H9 (cell line): ENCODE measurements at regions not wholly inside any gene's neighbourhood (a gene's known extent, or its start where the extent isn't known, plus 50 kb on each side); places are given as distances from the start of the nearest gene placed in this dataset.

ENCODE experiments used
- DNase-seq: peaks from one replicate; pipeline ENCODE4 v3.0.0-alpha.2; 2017
- H2AFZ ChIP-seq: one replicate; pipeline ENCODE4 v1.6.1; 2013; ENCODE audit warnings: mild to moderate bottlenecking, low read length, control low read depth, moderate library complexity
- H2AK5ac ChIP-seq: 2 replicates; pipeline ENCODE4 v1.6.1; 2013; ENCODE audit warnings: low read length, control low read depth, mixed read lengths; ENCODE audit not compliant: insufficient read length
- H2BK120ac ChIP-seq: one replicate; pipeline ENCODE4 v1.6.1; 2013; ENCODE audit warnings: low read depth, mild to moderate bottlenecking, low read length, control low read depth, inconsistent platforms; ENCODE audit not compliant: poor library complexity, severe bottlenecking
- H2BK12ac ChIP-seq: 2 replicates; pipeline ENCODE4 v1.6.1; 2013; ENCODE audit warnings: low read length, control low read depth, mixed read lengths, low read depth; ENCODE audit not compliant: insufficient read length
- H2BK15ac ChIP-seq: 2 replicates; pipeline ENCODE4 v1.6.1; 2013; ENCODE audit warnings: low read depth, low read length, control low read depth
- H2BK20ac ChIP-seq: one replicate; pipeline ENCODE4 v1.6.1; 2013; ENCODE audit warnings: low read depth, mild to moderate bottlenecking, low read length, control low read depth, inconsistent platforms; ENCODE audit not compliant: poor library complexity, severe bottlenecking
- H2BK5ac ChIP-seq: 2 replicates; pipeline ENCODE4 v1.6.1; 2013; ENCODE audit warnings: low read length, control low read depth, mixed read lengths; ENCODE audit not compliant: insufficient read length
- H3K14ac ChIP-seq: 2 replicates; pipeline ENCODE4 v1.6.1; 2013; ENCODE audit warnings: low read length, control low read depth; ENCODE audit not compliant: insufficient read depth
- H3K18ac ChIP-seq: 2 replicates; pipeline ENCODE4 v1.6.1; 2013; ENCODE audit warnings: low read depth, mild to moderate bottlenecking, mixed read lengths, low read length, control low read depth; ENCODE audit not compliant: insufficient read length
- H3K23ac ChIP-seq: 2 replicates; pipeline ENCODE4 v1.6.1; 2013; ENCODE audit warnings: low read length, control low read depth, mixed read lengths, low read depth; ENCODE audit not compliant: insufficient read length
- H3K23me2 ChIP-seq: 2 replicates; pipeline ENCODE4 v1.6.1; 2013; ENCODE audit warnings: low read depth, mild to moderate bottlenecking, mixed read lengths, low read length, control low read depth; ENCODE audit not compliant: insufficient read length, poor library complexity, severe bottlenecking
- H3K27ac ChIP-seq: 2 replicates; pipeline ENCODE4 v1.5.1; 2013; ENCODE audit warnings: low read length, control low read depth, mixed read lengths, low read depth; ENCODE audit not compliant: insufficient read length
- H3K27me3 ChIP-seq: 2 replicates; pipeline ENCODE4 v1.6.1; 2013; ENCODE audit warnings: low read length, control low read depth, inconsistent platforms; ENCODE audit not compliant: insufficient read depth
- H3K4ac ChIP-seq: 2 replicates; pipeline ENCODE4 v1.6.1; 2013; ENCODE audit warnings: low read depth, mild to moderate bottlenecking, control low read depth, inconsistent platforms, low read length, moderate library complexity
- H3K4me1 ChIP-seq: 2 replicates; pipeline ENCODE4 v1.6.1; 2013; ENCODE audit warnings: low read length, control low read depth, inconsistent platforms; ENCODE audit not compliant: insufficient read depth
- H3K4me2 ChIP-seq: 2 replicates; pipeline ENCODE4 v1.6.1; 2013; ENCODE audit warnings: low read length, control low read depth, mixed read lengths; ENCODE audit not compliant: insufficient read length, insufficient read depth
- H3K56ac ChIP-seq: 2 replicates; pipeline ENCODE4 v1.6.1; 2013; ENCODE audit warnings: low read depth, mild to moderate bottlenecking, mixed read lengths, low read length, control low read depth; ENCODE audit not compliant: insufficient read length
- H3K79me1 ChIP-seq: 2 replicates; pipeline ENCODE4 v1.6.1; 2013; ENCODE audit warnings: low read depth, mild to moderate bottlenecking, moderate library complexity, low read length, control low read depth, inconsistent platforms; ENCODE audit not compliant: insufficient read depth, poor library complexity, severe bottlenecking
- H3K79me2 ChIP-seq: 2 replicates; pipeline ENCODE4 v1.6.1; 2013; ENCODE audit warnings: low read length, control low read depth, inconsistent platforms; ENCODE audit not compliant: insufficient read depth
- H3K9ac ChIP-seq: 2 replicates; pipeline ENCODE4 v1.6.1; 2013; ENCODE audit warnings: low read length, control low read depth, mixed read lengths; ENCODE audit not compliant: insufficient read length; ENCODE audit errors: extremely low read depth
- H3K9me3 ChIP-seq: one replicate; pipeline ENCODE4 v1.6.1; 2013; ENCODE audit warnings: low read depth, low read length, inconsistent platforms; ENCODE audit not compliant: control insufficient read depth
- H3T11ph ChIP-seq: one replicate; pipeline ENCODE4 v1.6.1; 2013; ENCODE audit warnings: mild to moderate bottlenecking, low read length, control low read depth, inconsistent platforms
- H4K20me1 ChIP-seq: one replicate; pipeline ENCODE4 v1.6.1; 2013; ENCODE audit not compliant: control insufficient read depth, insufficient read length, insufficient read depth
- H4K5ac ChIP-seq: 2 replicates; pipeline ENCODE4 v1.6.1; 2013; ENCODE audit warnings: low read depth, mild to moderate bottlenecking, mixed read lengths, low read length, control low read depth; ENCODE audit not compliant: insufficient read length
- H4K8ac ChIP-seq: replicated peaks from 2 replicates; pipeline ENCODE4 v1.6.1; 2013; ENCODE audit warnings: low read length, control low read depth, mixed read lengths, low read depth; ENCODE audit not compliant: insufficient read length
- H4K91ac ChIP-seq: 2 replicates; pipeline ENCODE4 v1.6.1; 2013; ENCODE audit warnings: low read depth, mild to moderate bottlenecking, moderate library complexity, mixed read lengths, low read length, control low read depth; ENCODE audit not compliant: insufficient read length
- H3K27ac Mint-ChIP-seq, 3 experiments: 2 replicates in 2 of 3; 3 replicates in 1 of 3; pipeline ENCODE4 v1.8.0; 2020 to 2021; ENCODE audit warnings: mixed read lengths in 3 of 3, mild to moderate bottlenecking in 1 of 3, moderate library complexity in 1 of 3
- H3K27me3 Mint-ChIP-seq: 2 replicates; pipeline ENCODE4 v1.8.0; 2021; ENCODE audit warnings: low read depth, mild to moderate bottlenecking, moderate library complexity, mixed read lengths
- H3K36me3 Mint-ChIP-seq, 3 experiments: 2 replicates in 2 of 3; 3 replicates in 1 of 3; pipeline ENCODE4 v1.8.0; 2020 to 2021; ENCODE audit warnings: low read depth in 3 of 3, mixed read lengths in 3 of 3; ENCODE audit not compliant: insufficient read depth in 1 of 3
- H3K4me1 Mint-ChIP-seq, 2 experiments: 2 replicates each; pipeline ENCODE4 v1.8.0; 2020; ENCODE audit warnings: mixed read lengths in 2 of 2
- H3K4me3 Mint-ChIP-seq, 2 experiments: 2 replicates in 1 of 2; 3 replicates in 1 of 2; pipeline ENCODE4 v1.8.0; 2020 to 2021; ENCODE audit warnings: mild to moderate bottlenecking in 2 of 2, mixed read lengths in 2 of 2, moderate library complexity in 1 of 2
- H3K9me3 Mint-ChIP-seq, 2 experiments: 2 replicates in 1 of 2; 3 replicates in 1 of 2; pipeline ENCODE4 v1.8.0; 2020; ENCODE audit warnings: mild to moderate bottlenecking in 2 of 2, mixed read lengths in 2 of 2, moderate library complexity in 1 of 2
- WGBS: extraction: QIAGEN DNeasy Blood & Tissue Kit; methylation state at CpG from one replicate; pipeline ENCODE4 v1.1.7; 2013; ENCODE audit warnings: missing lambda C conversion rate, low lambda C conversion rate, mixed read lengths; ENCODE audit not compliant: insufficient read length; ENCODE audit errors: extremely low coverage; 5-methylcytosine and 5-hydroxymethylcytosine counted together
- TF ChIP-seq, protein P1 (sequence below): fragments of 200-600 bp; sonication (generic); conservative IDR thresholded peaks from 3 replicates; pipeline ENCODE4 v1.8.0; 2021; ENCODE audit warnings: antibody characterized with exemption, mild to moderate bottlenecking

- no peak overlapping the region for H2BK20ac ChIP-seq
- H2BK15ac ChIP-seq = no peak overlapping the region
- H3K36me3 Mint-ChIP-seq = no peaks in the 10 kb centered on the region
- H3K9ac ChIP-seq = no peak overlapping the region
- H4K91ac ChIP-seq = no peak overlapping the region
- H3K27me3 Mint-ChIP-seq = no peaks in the 10 kb centered on the region
- no CpG with 5 or more reads among the region's 7 CpGs for WGBS
- no peaks in the 10 kb centered on the region for H3K9me3 Mint-ChIP-seq
- no peak overlapping the region for H2AK5ac ChIP-seq
- no peak overlapping the region for H3K18ac ChIP-seq
- DNase-seq = no peak
- H3K27ac Mint-ChIP-seq = 0 out of 7 replicates have a peak overlapping the region, but pooled peaks of 1 of the 3 experiments have one; percentile 50
- no peak overlapping the region for H3K4me3 Mint-ChIP-seq
- no peak overlapping the region for H4K5ac ChIP-seq
- H2BK12ac ChIP-seq = no peak overlapping the region
- H3K79me1 ChIP-seq = no peaks in the 10 kb centered on the region
- H4K20me1 ChIP-seq = no peaks in the 10 kb centered on the region
- no peak overlapping the region for H2BK120ac ChIP-seq
- H3K9me3 ChIP-seq = no peaks in the 10 kb centered on the region
- H3K4me2 ChIP-seq = no peak overlapping the region
- H3K23me2 ChIP-seq = no peaks in the 10 kb centered on the region
- no peak overlapping the region for H3K23ac ChIP-seq
- no peak overlapping the region for H3K27ac ChIP-seq
- no peaks in the 10 kb centered on the region for H3K4me1 ChIP-seq
- peaks cover 6 to 7% of the 10 kb centered on the region in 2 experiments for H3K4me1 Mint-ChIP-seq
- TF ChIP-seq, protein P1, sequence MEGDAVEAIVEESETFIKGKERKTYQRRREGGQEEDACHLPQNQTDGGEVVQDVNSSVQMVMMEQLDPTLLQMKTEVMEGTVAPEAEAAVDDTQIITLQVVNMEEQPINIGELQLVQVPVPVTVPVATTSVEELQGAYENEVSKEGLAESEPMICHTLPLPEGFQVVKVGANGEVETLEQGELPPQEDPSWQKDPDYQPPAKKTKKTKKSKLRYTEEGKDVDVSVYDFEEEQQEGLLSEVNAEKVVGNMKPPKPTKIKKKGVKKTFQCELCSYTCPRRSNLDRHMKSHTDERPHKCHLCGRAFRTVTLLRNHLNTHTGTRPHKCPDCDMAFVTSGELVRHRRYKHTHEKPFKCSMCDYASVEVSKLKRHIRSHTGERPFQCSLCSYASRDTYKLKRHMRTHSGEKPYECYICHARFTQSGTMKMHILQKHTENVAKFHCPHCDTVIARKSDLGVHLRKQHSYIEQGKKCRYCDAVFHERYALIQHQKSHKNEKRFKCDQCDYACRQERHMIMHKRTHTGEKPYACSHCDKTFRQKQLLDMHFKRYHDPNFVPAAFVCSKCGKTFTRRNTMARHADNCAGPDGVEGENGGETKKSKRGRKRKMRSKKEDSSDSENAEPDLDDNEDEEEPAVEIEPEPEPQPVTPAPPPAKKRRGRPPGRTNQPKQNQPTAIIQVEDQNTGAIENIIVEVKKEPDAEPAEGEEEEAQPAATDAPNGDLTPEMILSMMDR = no peak
- H3K56ac ChIP-seq = no peak overlapping the region
- no peak overlapping the region for H3K14ac ChIP-seq
- no peaks in the 10 kb centered on the region for H3K79me2 ChIP-seq
- H3T11ph ChIP-seq = no peak overlapping the region
- H2BK5ac ChIP-seq = no peak overlapping the region
- no peak overlapping the region for H3K4ac ChIP-seq
- no peak overlapping the region for H4K8ac ChIP-seq
- H2AFZ ChIP-seq = no peak overlapping the region
- no peaks in the 10 kb centered on the region for H3K27me3 ChIP-seq
Observed at GRCh38 chr1:216904471-216904870, 181.2 kb upstream of the ESRRG start.
